ENCODE measurements at regions not wholly inside any gene's neighbourhood (a gene's known extent, or its start where the extent isn't known, plus 50 kb on each side); places are given as distances from the start of the nearest gene placed in this dataset.

DNA sequence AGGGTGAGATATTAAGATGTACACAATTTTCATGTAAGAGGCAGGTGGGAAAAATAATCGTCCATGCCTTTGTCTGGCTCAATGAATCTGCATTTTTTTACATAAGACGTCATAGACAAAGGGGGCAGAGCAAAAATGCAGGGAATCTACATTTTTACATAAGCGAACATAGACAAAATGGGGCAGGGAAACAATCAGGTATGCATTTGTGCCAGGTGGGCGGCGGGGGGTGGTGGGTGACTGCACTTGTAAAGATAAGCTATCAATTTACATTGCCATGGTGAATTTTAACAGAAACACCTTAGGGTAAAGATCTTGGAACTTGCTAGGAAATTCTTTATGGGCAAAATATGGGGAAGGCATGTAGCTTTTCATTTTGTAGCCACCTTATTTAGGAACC is 96.3 kb upstream of the CES5A start:
- DNase-seq: no peak
- FAIRE-seq: no peak
- intact Hi-C loops (cut with DNase I): no loop called here
- Histone ChIP-seq H3K4me1 (ENCODE audit: control insufficient read depth in 2 of 3, insufficient read depth in 2 of 3, low read depth in 1 of 3, low read length in 3 of 3) (no peaks in the 10 kb centered on the region), H3K27me3 (ENCODE audit: control insufficient read depth, insufficient read depth, low read length) (no peaks in the 10 kb centered on the region), H3K9me3 (ENCODE audit: control insufficient read depth in 2 of 3, insufficient read depth in 1 of 3, low read length in 3 of 3) (no peaks in the 10 kb centered on the region), H3K9ac (ENCODE audit: low read length in 3 of 3) (no peak overlapping the region), H3K4me3 (ENCODE audit: low read length in 3 of 3) (no peak overlapping the region), H3K36me3 (ENCODE audit: control insufficient read depth in 2 of 3, insufficient read depth in 3 of 3, low read length in 3 of 3) (no peaks in the 10 kb centered on the region), H3K27ac (ENCODE audit: low read depth in 2 of 2, low read length in 2 of 2) (no peak overlapping the region)
- TF ChIP-seq, protein P1, sequence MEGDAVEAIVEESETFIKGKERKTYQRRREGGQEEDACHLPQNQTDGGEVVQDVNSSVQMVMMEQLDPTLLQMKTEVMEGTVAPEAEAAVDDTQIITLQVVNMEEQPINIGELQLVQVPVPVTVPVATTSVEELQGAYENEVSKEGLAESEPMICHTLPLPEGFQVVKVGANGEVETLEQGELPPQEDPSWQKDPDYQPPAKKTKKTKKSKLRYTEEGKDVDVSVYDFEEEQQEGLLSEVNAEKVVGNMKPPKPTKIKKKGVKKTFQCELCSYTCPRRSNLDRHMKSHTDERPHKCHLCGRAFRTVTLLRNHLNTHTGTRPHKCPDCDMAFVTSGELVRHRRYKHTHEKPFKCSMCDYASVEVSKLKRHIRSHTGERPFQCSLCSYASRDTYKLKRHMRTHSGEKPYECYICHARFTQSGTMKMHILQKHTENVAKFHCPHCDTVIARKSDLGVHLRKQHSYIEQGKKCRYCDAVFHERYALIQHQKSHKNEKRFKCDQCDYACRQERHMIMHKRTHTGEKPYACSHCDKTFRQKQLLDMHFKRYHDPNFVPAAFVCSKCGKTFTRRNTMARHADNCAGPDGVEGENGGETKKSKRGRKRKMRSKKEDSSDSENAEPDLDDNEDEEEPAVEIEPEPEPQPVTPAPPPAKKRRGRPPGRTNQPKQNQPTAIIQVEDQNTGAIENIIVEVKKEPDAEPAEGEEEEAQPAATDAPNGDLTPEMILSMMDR (IDR thresholded peaks at IDR 0.05; ENCODE audit: borderline replicate concordance, extremely low read depth, insufficient read depth): no peak

DNA sequence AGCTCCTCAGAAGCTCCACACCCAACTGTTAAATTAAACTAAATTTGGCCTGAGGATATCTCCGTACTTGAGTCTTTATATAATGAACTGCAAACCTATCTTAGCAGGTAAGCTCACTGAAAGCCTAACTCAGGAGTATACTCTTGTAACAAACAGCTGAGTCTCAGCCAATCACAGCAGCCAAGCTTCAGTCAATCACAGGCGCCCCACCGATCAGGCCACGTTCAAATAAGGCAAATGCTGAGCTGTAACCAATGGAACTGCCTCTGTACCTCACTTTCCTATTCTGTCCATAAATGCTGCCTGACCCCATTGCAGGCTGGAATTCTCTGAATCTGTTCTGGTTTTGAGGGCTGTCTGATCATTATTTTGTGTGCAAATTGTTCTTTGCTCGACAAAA is 93.0 kb upstream of the CES5A start:
- Histone ChIP-seq H3K27ac (ENCODE audit: low read depth in 2 of 2, low read length in 2 of 2) (no peak overlapping the region), H3K4me1 (ENCODE audit: control insufficient read depth in 2 of 3, insufficient read depth in 2 of 3, low read depth in 1 of 3, low read length in 3 of 3) (no peaks in the 10 kb centered on the region), H3K9ac (ENCODE audit: low read length in 3 of 3) (no peak overlapping the region), H3K4me3 (ENCODE audit: low read length in 3 of 3) (no peak overlapping the region), H3K36me3 (ENCODE audit: control insufficient read depth in 2 of 3, insufficient read depth in 3 of 3, low read length in 3 of 3) (no peaks in the 10 kb centered on the region), H3K27me3 (ENCODE audit: control insufficient read depth, insufficient read depth, low read length) (no peaks in the 10 kb centered on the region), H3K9me3 (ENCODE audit: control insufficient read depth in 2 of 3, insufficient read depth in 1 of 3, low read length in 3 of 3) (no peaks in the 10 kb centered on the region)
- no peak for FAIRE-seq
- intact Hi-C loops (cut with DNase I): no loop called here
- TF ChIP-seq, protein P1 (IDR thresholded peaks at IDR 0.05; ENCODE audit: borderline replicate concordance, extremely low read depth, insufficient read depth): no peak
- DNase-seq: no peak

DNA sequence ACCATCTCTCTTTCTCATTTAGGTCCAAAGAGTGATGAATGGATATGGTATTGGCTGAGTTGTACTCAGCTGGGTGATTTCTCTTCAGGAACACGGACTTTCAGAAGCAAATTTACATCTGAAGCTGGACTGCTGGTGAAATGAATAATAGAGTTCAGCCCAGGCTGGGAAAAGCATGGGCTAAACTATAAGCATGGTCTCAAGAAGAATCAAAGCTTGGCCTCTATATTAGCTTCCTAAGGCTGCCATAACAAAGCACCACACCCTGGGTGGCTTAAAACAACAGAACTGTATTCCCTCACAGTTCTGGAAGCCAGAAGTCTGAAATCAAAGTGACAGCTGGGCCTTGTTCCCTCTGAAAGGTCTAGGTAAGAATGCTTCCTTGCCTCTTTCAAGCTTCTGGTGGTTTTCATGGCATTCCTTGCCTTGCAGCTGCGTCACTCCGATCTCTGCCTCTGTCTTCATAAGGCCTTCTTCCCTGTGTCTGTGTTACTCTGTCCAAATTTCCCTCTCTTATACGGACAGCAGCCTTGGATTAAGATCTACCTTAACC is 89.8 kb upstream of the CES5A start:
- no peak for FAIRE-seq

More for the DNA sequence above, 89.8 kb upstream of the CES5A start:
- TF ChIP-seq, protein P1 (IDR thresholded peaks at IDR 0.05; ENCODE audit: borderline replicate concordance, extremely low read depth, insufficient read depth): no peak
- intact Hi-C loops (cut with DNase I): no loop called here
- no peaks in the 10 kb centered on the region for H3K27me3 ChIP-seq (ENCODE audit: control insufficient read depth, insufficient read depth, low read length)
- no peak overlapping the region for H3K9ac ChIP-seq (ENCODE audit: low read length in 3 of 3)
- no peak overlapping the region for H3K4me3 ChIP-seq (ENCODE audit: low read length in 3 of 3)
- no peaks in the 10 kb centered on the region for H3K4me1 ChIP-seq (ENCODE audit: control insufficient read depth in 2 of 3, insufficient read depth in 2 of 3, low read depth in 1 of 3, low read length in 3 of 3)
- H3K36me3 ChIP-seq (ENCODE audit: control insufficient read depth in 2 of 3, insufficient read depth in 3 of 3, low read length in 3 of 3): no peaks in the 10 kb centered on the region
- H3K27ac ChIP-seq (ENCODE audit: low read depth in 2 of 2, low read length in 2 of 2): no peak overlapping the region
- no peaks in the 10 kb centered on the region for H3K9me3 ChIP-seq (ENCODE audit: control insufficient read depth in 2 of 3, insufficient read depth in 1 of 3, low read length in 3 of 3)
- peak in 1 of 5 donors; percentile 40 for DNase-seq

Measured in kidney (tissue), 13 donors.